Muscle layer of duodenum (tissue), 2 donors: ENCODE measurements at regions not wholly inside any gene's neighbourhood (a gene's known extent, or its start where the extent isn't known, plus 50 kb on each side); places are given as distances from the start of the nearest gene placed in this dataset.

Experiments used
- H3K27ac ChIP-seq: one replicate; pipeline ENCODE4 v1.7.0; 2013; ENCODE audit warnings: mild to moderate bottlenecking, low read length
- H3K27me3 ChIP-seq: one replicate; pipeline ENCODE4 v1.7.0; 2013; ENCODE audit warnings: low read depth, mild to moderate bottlenecking, control low read depth, low read length
- H3K36me3 ChIP-seq, 2 donors: one replicate each; pipeline ENCODE4 v1.7.0; 2013; ENCODE audit warnings: low read length in 2 of 2, control low read depth in 1 of 2, mild to moderate bottlenecking in 1 of 2; ENCODE audit not compliant: insufficient read depth in 2 of 2, control insufficient read depth in 1 of 2
- H3K4me1 ChIP-seq, 2 donors: one replicate each; pipeline ENCODE4 v1.7.0; 2013; ENCODE audit warnings: low read length in 2 of 2, mild to moderate bottlenecking in 2 of 2, control low read depth in 1 of 2, moderate library complexity in 1 of 2; ENCODE audit not compliant: insufficient read depth in 2 of 2, control insufficient read depth in 1 of 2
- H3K4me3 ChIP-seq, 2 donors: one replicate each; pipeline ENCODE4 v1.7.0; 2013; ENCODE audit warnings: low read length in 2 of 2, low read depth in 1 of 2, mild to moderate bottlenecking in 1 of 2
- H3K9me3 ChIP-seq, 2 donors: one replicate each; pipeline ENCODE4 v1.7.0; 2013; ENCODE audit warnings: low read length in 2 of 2, control low read depth in 1 of 2, mild to moderate bottlenecking in 1 of 2; ENCODE audit not compliant: control insufficient read depth in 1 of 2
- donor health status: healthy.

DNA sequence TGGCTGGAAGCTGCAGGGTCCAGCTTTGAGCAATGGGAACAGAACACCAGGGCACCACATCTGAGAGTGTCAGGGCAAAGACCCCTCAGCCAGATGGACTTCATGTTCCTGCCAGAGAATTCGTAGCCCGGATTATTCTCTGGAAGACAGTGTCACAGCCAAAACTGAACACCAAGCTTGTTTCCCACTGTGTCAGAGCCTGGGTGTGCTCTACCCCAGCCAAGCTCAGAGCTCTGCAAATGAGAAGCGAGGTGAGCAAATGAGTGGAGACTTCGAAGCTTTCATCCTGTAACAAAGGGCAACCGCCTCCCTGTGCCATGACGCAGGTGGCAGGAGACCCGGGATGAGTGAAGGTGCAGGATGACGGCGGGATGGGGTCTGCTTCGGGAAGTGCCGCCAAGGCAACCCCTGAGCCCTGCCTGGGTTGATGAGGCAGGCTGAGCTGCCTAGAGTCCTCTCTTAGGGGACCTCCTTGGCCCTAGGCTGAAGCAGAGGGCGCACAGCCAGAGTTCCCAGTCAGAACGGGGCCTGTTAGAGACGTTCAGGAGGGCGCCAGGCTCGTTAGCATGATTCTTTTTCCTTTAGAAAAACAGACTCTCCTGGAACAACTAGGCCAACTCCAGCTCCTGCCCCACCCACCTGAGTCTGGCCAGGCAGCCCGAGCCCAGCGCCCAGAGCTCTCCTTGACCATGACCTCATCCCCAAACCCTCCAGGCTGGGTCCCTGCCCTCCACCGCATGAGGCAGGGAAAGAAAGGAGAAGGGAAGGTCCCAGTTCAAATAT is 187.7 kb downstream of the SOD2 start:
- H3K36me3 ChIP-seq: no peaks in the 10 kb centered on the region
- H3K4me1 ChIP-seq: no peaks in the 10 kb centered on the region
- no peaks in the 10 kb centered on the region for H3K27me3 ChIP-seq
- H3K4me3 ChIP-seq: no peak overlapping the region
- no peak overlapping the region for H3K27ac ChIP-seq
- no peaks in the 10 kb centered on the region for H3K9me3 ChIP-seq

DNA sequence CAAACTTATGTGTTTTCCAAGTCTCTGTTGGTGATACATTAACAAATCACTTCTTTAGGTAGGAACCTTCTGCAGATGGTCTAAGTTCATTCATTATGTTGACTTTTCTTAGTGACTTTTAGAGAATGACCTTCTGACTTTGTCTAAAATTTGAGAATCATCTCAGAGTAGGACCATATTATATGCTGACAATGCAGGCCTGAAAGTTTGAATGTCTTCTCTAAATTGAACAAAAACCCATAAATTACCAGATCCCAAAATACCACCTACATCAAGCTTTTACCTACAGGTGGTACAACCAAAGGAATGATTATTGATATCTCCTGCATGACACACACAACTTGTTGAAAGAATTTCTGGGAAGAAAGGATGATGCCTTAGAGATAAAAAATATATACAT is 191.5 kb downstream of the SOD2 start:
- H3K4me1 ChIP-seq: no peaks in the 10 kb centered on the region
- H3K9me3 ChIP-seq: peaks cover 0 to 4% of the 10 kb centered on the region in 2 donors
- no peaks in the 10 kb centered on the region for H3K27me3 ChIP-seq
- no peaks in the 10 kb centered on the region for H3K36me3 ChIP-seq
- no peak overlapping the region for H3K27ac ChIP-seq
- H3K4me3 ChIP-seq: no peak overlapping the region

DNA sequence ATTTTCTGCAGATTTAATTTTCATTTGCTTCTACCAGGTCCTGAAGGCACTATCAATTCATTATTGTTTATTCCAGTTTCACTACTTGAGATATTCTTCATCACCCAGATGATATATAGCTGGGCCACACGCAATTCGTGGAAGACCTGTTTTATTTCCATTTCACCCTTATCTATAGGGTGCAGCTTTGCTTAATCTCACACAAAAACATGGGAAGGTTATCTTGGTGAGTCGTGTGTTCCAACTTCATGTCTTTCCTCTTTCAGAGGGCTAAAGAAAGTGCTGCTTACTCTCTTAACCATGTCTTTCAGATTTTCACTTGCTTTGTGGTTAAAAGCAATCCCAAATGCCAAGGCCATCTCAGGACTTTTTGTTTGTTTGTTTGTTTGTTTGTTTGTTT is 194.0 kb downstream of the SOD2 start:
- Histone ChIP-seq H3K27me3 (no peaks in the 10 kb centered on the region), H3K9me3 (peaks cover 0 to 4% of the 10 kb centered on the region in 2 donors), H3K36me3 (no peaks in the 10 kb centered on the region), H3K4me1 (no peaks in the 10 kb centered on the region), H3K4me3 (no peak overlapping the region), H3K27ac (no peak overlapping the region)

DNA sequence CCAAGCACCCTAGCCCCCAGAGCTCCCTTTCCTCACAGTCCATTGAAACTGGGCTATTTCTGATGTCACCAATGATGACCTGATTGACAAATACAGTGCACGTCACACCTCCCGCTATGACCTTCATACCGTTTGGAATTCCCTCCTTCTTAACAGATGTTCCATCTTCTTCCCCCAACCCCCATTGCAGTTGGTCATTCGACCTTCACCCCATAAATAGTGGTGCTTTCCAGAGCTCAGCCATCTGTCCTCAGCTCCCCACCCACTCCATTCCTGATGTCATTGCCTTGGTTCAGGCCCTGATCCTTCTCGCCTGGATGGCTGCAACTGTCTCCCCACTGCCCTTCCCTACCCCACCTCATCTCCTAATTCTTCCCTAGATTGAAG is 198.5 kb downstream of the SOD2 start:
- peaks cover 0 to 6% of the 10 kb centered on the region in 2 donors for H3K4me1 ChIP-seq
- no peaks in the 10 kb centered on the region for H3K27me3 ChIP-seq
- H3K27ac ChIP-seq: no peak overlapping the region
- no peaks in the 10 kb centered on the region for H3K36me3 ChIP-seq
- H3K4me3 ChIP-seq: no peak overlapping the region
- H3K9me3 ChIP-seq: peaks cover 0 to 4% of the 10 kb centered on the region in 2 donors

DNA sequence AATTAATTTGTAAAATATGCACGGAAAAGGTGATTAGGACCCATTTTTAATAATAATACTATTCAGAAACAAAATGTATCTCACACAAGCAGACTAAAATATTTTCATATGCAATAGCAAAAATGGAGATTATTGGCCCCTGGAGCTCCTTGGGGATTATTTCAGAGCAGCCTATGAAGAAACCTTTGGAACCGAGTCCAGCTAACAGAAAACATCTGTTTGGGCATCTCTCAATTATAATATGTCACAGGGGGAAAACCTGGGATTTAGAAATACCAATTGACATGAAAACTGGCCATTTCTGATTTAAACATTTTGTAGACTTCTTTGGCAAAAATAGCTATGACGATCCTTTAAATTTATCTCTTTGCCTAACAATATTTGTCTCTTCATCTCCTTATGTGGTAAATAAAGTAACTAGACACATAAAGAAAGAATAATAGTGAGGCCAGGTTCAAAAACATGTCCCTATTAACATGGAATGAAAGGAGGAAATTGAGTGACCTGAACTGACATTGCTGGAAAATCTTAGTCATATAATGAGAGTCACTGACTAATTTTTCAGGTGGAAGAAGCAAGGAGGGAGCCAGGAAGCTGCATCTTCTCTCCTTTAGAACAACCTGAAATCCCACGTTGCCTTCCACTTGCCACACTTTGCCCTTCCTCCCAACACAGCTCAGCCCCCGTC is 199.0 kb downstream of the SOD2 start:
- no peak overlapping the region for H3K4me3 ChIP-seq

DNA sequence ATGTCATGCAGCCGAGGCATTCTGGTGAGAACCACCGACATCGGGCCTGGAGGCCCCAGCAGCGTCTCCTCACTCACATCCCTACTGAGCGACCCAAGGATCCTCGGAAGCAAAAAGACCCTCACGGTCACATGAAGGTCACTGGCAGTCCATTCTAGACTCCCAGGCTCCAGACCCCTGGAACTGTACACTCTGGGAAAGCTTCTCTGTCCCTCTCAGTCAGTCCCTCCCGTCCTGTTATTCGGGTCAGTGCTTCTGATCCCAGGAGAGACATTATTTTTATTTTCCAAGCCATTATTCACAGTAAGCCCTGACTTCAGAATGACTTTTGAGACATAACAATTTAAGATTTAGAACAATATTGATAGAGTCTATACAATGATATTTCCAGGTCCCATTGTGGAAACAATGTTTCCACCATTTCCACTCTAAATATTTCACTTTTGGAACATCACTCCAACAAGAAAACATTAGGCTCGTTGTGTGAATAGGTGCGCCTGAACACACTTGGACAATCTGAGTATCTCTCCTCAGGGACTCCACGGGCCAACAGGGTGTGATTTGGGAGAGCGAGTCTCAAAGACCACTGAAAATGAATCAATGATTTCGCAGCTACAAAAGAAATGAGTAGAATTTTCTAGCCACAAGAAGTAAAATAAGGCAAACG is 199.7 kb downstream of the SOD2 start:
- no peak overlapping the region for H3K4me3 ChIP-seq
- H3K9me3 ChIP-seq: peaks cover 0 to under 1% of the 10 kb centered on the region in 2 donors
- no peaks in the 10 kb centered on the region for H3K27me3 ChIP-seq
- peaks cover 0 to 6% of the 10 kb centered on the region in 2 donors for H3K4me1 ChIP-seq
- no peaks in the 10 kb centered on the region for H3K36me3 ChIP-seq
- no peak overlapping the region for H3K27ac ChIP-seq

More for the DNA sequence above, 199.0 kb downstream of the SOD2 start:
- H3K4me1 ChIP-seq: peaks cover 0 to 6% of the 10 kb centered on the region in 2 donors
- peaks cover 0 to 4% of the 10 kb centered on the region in 2 donors for H3K9me3 ChIP-seq
- H3K27me3 ChIP-seq: no peaks in the 10 kb centered on the region
- H3K27ac ChIP-seq: no peak overlapping the region
- no peaks in the 10 kb centered on the region for H3K36me3 ChIP-seq

DNA sequence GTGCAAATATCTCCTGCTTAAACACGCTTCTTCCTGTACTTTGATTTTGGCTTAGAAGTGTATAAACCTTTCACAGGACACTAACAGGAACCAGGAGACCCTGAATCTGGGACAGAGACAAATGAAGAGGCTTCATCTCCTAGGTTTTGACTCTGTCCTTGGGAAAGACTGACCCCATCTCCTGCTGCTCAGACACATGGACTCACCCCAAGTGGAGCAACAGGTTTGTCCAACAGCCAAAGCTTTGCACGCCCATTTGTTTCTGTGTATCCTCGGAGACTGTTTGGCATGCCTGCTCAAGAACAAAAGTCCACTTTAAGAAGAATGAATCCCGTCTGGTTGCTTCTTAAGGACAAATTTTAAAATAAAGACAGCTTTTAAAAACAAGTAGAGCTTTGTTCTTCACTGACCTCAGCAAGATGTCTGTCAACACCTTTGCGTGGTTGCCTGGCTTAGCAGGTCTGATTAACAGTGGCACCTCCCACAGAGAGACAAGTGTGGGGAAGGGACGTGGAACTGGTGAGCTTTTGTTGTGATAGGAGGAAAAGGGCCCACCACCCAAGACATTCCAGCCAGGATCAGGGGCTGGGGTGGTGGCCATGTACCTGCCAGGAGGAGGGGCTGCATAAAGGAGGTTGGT is 202.6 kb downstream of the SOD2 start:
- Histone ChIP-seq H3K9me3 (no peaks in the 10 kb centered on the region), H3K4me1 (peaks cover 0 to 6% of the 10 kb centered on the region in 2 donors), H3K27ac (no peak overlapping the region), H3K27me3 (no peaks in the 10 kb centered on the region), H3K4me3 (no peak overlapping the region), H3K36me3 (no peaks in the 10 kb centered on the region)

DNA sequence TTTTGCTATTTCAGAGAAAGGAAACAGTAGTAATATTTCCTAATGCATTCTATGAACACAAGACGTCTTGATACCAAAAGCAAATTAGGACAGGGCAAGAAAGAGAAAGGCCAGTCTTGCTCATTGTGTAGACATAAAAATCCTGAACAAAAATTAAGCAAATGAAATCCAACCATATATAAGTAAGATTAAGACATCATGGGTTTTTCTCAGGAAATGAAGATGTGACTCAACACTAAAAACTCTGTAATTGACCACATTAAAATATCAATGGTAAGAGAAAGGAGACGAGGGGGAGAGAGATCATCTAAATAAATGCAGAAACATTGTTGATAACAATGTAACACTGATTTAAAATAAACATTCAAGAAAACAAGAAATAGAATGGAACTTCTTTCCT is 205.4 kb downstream of the SOD2 start:
- H3K9me3 ChIP-seq: no peaks in the 10 kb centered on the region
- no peaks in the 10 kb centered on the region for H3K36me3 ChIP-seq
- H3K27me3 ChIP-seq: no peaks in the 10 kb centered on the region
- H3K27ac ChIP-seq: no peak overlapping the region
- no peak overlapping the region for H3K4me3 ChIP-seq
- H3K4me1 ChIP-seq: peaks cover 0 to 6% of the 10 kb centered on the region in 2 donors

DNA sequence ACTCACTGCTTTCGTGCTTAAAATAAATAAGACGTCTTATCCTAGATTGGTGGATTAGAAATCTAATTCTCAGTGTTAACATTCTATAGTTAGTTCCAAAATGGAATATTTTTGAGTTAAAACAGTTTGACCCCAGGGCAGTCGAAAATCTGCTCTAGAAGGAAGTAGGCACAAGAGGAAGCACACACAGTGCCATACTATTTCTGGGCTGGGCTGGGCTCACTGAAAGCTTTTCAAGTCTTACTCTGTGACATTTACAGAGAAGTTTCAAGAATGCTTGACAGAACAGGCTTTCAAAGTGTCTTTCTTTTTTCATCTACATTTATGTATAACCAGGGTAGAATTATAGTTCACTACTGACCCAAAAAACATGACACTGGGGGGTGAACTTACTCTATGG is 209.8 kb downstream of the SOD2 start:
- no peak overlapping the region for H3K27ac ChIP-seq
- H3K27me3 ChIP-seq: no peaks in the 10 kb centered on the region
- no peak overlapping the region for H3K4me3 ChIP-seq
- no peaks in the 10 kb centered on the region for H3K36me3 ChIP-seq
- no peaks in the 10 kb centered on the region for H3K4me1 ChIP-seq
- peaks cover 0 to 4% of the 10 kb centered on the region in 2 donors for H3K9me3 ChIP-seq

DNA sequence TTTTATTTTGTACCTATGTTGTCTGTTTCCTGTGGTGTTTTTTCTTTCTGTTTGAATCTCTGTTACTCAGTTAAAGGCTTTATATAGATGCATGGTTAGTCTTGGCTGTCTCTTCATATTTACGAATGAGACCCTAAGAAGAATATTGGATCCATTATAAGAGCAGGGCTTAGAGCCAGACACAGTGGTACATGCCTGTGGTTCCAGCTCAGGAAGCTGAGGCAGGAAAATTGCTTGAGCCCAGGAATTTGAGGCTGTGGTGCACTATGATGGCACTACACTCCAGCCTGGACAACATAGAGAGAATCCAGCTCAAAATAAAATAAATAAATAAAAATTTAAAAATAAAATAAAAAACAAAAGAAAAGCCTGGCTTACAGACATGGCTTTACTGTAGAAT is 211.1 kb downstream of the SOD2 start:
- Histone ChIP-seq H3K27me3 (no peaks in the 10 kb centered on the region), H3K36me3 (no peaks in the 10 kb centered on the region), H3K9me3 (peaks cover 0 to 4% of the 10 kb centered on the region in 2 donors), H3K4me1 (no peaks in the 10 kb centered on the region), H3K4me3 (no peak overlapping the region), H3K27ac (no peak overlapping the region)

DNA sequence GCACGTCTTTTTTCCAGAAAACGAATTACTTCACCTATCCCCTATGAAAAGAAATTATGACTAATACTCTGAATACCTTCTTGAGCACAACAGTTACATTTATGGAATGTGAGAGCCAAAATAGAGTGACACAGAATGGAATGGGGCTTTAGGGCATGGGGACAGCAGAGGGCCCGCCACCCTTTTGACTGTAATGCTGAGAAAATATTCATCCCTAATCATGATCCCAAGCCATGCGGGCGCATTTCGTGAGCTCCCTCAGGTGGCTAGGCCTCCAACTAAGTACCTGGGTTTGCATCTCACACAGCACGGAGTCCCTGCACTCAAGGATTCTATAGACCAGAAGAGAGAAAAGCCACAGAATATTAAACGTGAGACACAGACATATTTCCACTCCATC is 212.6 kb downstream of the SOD2 start:
- peaks cover 0 to 4% of the 10 kb centered on the region in 2 donors for H3K9me3 ChIP-seq
- no peaks in the 10 kb centered on the region for H3K4me1 ChIP-seq
- H3K27ac ChIP-seq: no peak overlapping the region
- H3K36me3 ChIP-seq: no peaks in the 10 kb centered on the region
- no peak overlapping the region for H3K4me3 ChIP-seq
- no peaks in the 10 kb centered on the region for H3K27me3 ChIP-seq
